ENCODE measurements at regions not wholly inside any gene's neighbourhood (a gene's known extent, or its start where the extent isn't known, plus 50 kb on each side); places are given as distances from the start of the nearest gene placed in this dataset.

DNA sequence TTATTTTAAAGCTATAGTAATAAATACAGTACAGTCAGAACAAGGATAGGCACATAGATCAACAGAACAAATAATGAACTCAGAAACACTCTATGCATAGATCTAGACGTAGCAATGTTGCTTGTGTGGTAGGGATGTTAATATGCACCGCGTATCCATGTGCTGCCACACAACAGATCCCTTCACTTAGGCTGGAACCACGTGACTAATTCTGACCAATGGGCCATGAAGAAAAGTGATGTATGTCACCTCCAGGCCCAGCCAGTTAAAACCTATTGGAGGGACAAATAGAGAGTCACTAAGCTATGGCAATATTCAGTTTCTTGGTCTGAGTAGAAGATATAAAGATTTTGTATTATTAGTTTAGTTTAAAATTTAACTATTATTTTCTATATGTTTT is 91.4 kb downstream of the ADAMTS1 start:
- TF ChIP-seq, protein P1, sequence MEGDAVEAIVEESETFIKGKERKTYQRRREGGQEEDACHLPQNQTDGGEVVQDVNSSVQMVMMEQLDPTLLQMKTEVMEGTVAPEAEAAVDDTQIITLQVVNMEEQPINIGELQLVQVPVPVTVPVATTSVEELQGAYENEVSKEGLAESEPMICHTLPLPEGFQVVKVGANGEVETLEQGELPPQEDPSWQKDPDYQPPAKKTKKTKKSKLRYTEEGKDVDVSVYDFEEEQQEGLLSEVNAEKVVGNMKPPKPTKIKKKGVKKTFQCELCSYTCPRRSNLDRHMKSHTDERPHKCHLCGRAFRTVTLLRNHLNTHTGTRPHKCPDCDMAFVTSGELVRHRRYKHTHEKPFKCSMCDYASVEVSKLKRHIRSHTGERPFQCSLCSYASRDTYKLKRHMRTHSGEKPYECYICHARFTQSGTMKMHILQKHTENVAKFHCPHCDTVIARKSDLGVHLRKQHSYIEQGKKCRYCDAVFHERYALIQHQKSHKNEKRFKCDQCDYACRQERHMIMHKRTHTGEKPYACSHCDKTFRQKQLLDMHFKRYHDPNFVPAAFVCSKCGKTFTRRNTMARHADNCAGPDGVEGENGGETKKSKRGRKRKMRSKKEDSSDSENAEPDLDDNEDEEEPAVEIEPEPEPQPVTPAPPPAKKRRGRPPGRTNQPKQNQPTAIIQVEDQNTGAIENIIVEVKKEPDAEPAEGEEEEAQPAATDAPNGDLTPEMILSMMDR (IDR thresholded peaks at IDR 0.05) = no peak
- no peak for TF ChIP-seq POLR2A (IDR thresholded peaks at IDR 0.05)
